NOMO-1 (cell line): ENCODE measurements at regions not wholly inside any gene's neighbourhood (a gene's known extent, or its start where the extent isn't known, plus 50 kb on each side); places are given as distances from the start of the nearest gene placed in this dataset.

Experiments used
- DNase-seq, 2 experiments: peaks; one replicate each; lab custom pipeline; 2025; ENCODE audit not compliant: unreplicated experiment in 2 of 2; lab: John Stamatoyannopoulos, UW

- no peak for DNase-seq
Measured at GRCh38 chr11:41849250-41849649, 389.8 kb upstream of the LRRC4C start.

- DNase-seq = no peak
Measured at GRCh38 chr11:41851743-41852142, 392.3 kb upstream of the LRRC4C start.

GRCh38 chr11:41861838-41862237 lies 402.4 kb upstream of the LRRC4C start:
- no peak for DNase-seq

GRCh38 chr11:41866525-41866924 lies 407.1 kb upstream of the LRRC4C start:
- DNase-seq = no peak

GRCh38 chr11:41868606-41869005 lies 409.2 kb upstream of the LRRC4C start:
- no peak for DNase-seq

- DNase-seq = no peak
Measured at GRCh38 chr11:41872426-41872825, 413.0 kb upstream of the LRRC4C start.

GRCh38 chr11:41872870-41873269 lies 413.4 kb upstream of the LRRC4C start:
- DNase-seq = no peak

- no peak for DNase-seq
Measured at GRCh38 chr11:41878095-41878494, 418.6 kb upstream of the LRRC4C start.

- no peak for DNase-seq
Measured at GRCh38 chr11:41879214-41879613, 419.8 kb upstream of the LRRC4C start.

GRCh38 chr11:41895081-41895480 lies 435.6 kb upstream of the LRRC4C start:
- no peak for DNase-seq

- no peak for DNase-seq
Measured at GRCh38 chr11:41897991-41898390, 438.5 kb upstream of the LRRC4C start.

GRCh38 chr11:41917900-41918299 lies 458.4 kb upstream of the LRRC4C start:
- no peak for DNase-seq

GRCh38 chr11:41920374-41920773 lies 460.9 kb upstream of the LRRC4C start:
- DNase-seq = no peak

- DNase-seq = no peak
Measured at GRCh38 chr11:41921746-41922390, 462.4 kb upstream of the LRRC4C start.

- DNase-seq = no peak
Measured at GRCh38 chr11:41926339-41926738, 466.9 kb upstream of the LRRC4C start.

GRCh38 chr11:41935241-41935640 lies 475.8 kb upstream of the LRRC4C start:
- no peak for DNase-seq

- DNase-seq = no peak
Measured at GRCh38 chr11:41935795-41936194, 476.3 kb upstream of the LRRC4C start.

GRCh38 chr11:41943656-41944055 lies 484.2 kb upstream of the LRRC4C start:
- no peak for DNase-seq

- no peak for DNase-seq
Measured at GRCh38 chr11:41947392-41947791, 487.9 kb upstream of the LRRC4C start.

- DNase-seq = no peak
Measured at GRCh38 chr11:41950470-41951143, 491.2 kb upstream of the LRRC4C start.

GRCh38 chr11:41954034-41954433 lies 494.6 kb upstream of the LRRC4C start:
- no peak for DNase-seq

GRCh38 chr11:41955066-41955465 lies 495.6 kb upstream of the LRRC4C start:
- no peak for DNase-seq
